K562 (cell line): ENCODE measurements at regions not wholly inside any gene's neighbourhood (a gene's known extent, or its start where the extent isn't known, plus 50 kb on each side); places are given as distances from the start of the nearest gene placed in this dataset.

Source experiments
- BCLAF1 ChIP-seq, 2 experiments: fragments of 450-650 bp in 1 of 2; IDR thresholded peaks; 2 replicates each; pipeline ENCODE4 v1.6.1; 2011 to 2017; ENCODE audit warnings: low read depth in 2 of 2, antibody characterized with exemption in 1 of 2, borderline replicate concordance in 1 of 2, low read length in 1 of 2, mild to moderate bottlenecking in 1 of 2, mixed read lengths in 1 of 2; ENCODE audit not compliant: control insufficient read depth in 1 of 2
- CBFA2T2 ChIP-seq: fragments of 450-650 bp; conservative IDR thresholded peaks from 2 replicates; pipeline ENCODE4 v1.6.1; 2017; ENCODE audit warnings: mild to moderate bottlenecking
- COPS2 ChIP-seq: fragments of 450-650 bp; conservative IDR thresholded peaks from 2 replicates; pipeline ENCODE4 v1.6.1; 2016; ENCODE audit warnings: mild to moderate bottlenecking, moderate library complexity
- CTCFL ChIP-seq: IDR thresholded peaks from 2 replicates; pipeline ENCODE4 v1.6.1; 2011; ENCODE audit warnings: borderline replicate concordance, low read depth, mild to moderate bottlenecking, moderate library complexity, low read length; ENCODE audit not compliant: insufficient read depth, poor library complexity, severe bottlenecking
- FUS ChIP-seq: fragments of 200-400 bp; formaldehyde crosslinking; optimal IDR thresholded peaks from 2 replicates; pipeline ENCODE3; 2017; ENCODE audit warnings: low read depth, low read length
- GATAD2A ChIP-seq: fragments of 450-650 bp; IDR thresholded peaks from 2 replicates; pipeline ENCODE4 v1.6.1; 2017
- HMG20A ChIP-seq: fragments of 450-650 bp; formaldehyde crosslinking; conservative IDR thresholded peaks from 2 replicates; pipeline ENCODE4 v1.4.0; 2020; ENCODE audit warnings: mild to moderate bottlenecking, mixed read lengths
- HSF4 ChIP-seq: fragments of 250-450 bp; sonication (Bioruptor Pico); IDR thresholded peaks from 2 replicates; pipeline ENCODE4 v2.1.2; 2022; ENCODE audit warnings: mild to moderate bottlenecking, moderate library complexity, borderline replicate concordance
- MAFK ChIP-seq: IDR thresholded peaks from 2 replicates; pipeline ENCODE4 v1.6.1; 2011; ENCODE audit warnings: low read length, improper control_type of control experiment
- MEF2D ChIP-seq: conservative IDR thresholded peaks from 2 replicates; pipeline ENCODE4 v1.6.1; 2016; ENCODE audit warnings: low read depth, missing genetic modification characterization, missing compliant biosample characterization
- MIER1 ChIP-seq: fragments of 450-650 bp; IDR thresholded peaks from 2 replicates; pipeline ENCODE4 v1.6.1; 2016; ENCODE audit warnings: antibody characterized with exemption, mild to moderate bottlenecking, low read depth
- NCOR1 ChIP-seq: fragments of 450-650 bp; IDR thresholded peaks from 2 replicates; pipeline ENCODE4 v1.6.1; 2016; ENCODE audit warnings: mild to moderate bottlenecking, moderate library complexity
- NONO ChIP-seq, 2 experiments: fragments of 200-400 bp in 1 of 2; fragments of 450-650 bp in 1 of 2; formaldehyde crosslinking in 1 of 2; IDR thresholded peaks; 2 replicates each; pipeline ENCODE4 v1.6.1; 2017; ENCODE audit warnings: low read depth in 2 of 2, mild to moderate bottlenecking in 2 of 2, moderate library complexity in 2 of 2, low read length in 1 of 2
- PCBP2 ChIP-seq: fragments of 200-400 bp; formaldehyde crosslinking; IDR thresholded peaks from 2 replicates; pipeline ENCODE4 v1.6.1; 2018; ENCODE audit warnings: low read length, low read depth, mild to moderate bottlenecking, moderate library complexity; ENCODE audit not compliant: poor library complexity, severe bottlenecking
- SREBF2 ChIP-seq: sonication (generic); formaldehyde crosslinking; IDR thresholded peaks from 2 replicates; pipeline ENCODE4 v1.4.0; 2020; ENCODE audit warnings: mild to moderate bottlenecking, missing genetic modification reagents
- TAF7 ChIP-seq: fragments of 450-650 bp; IDR thresholded peaks from 2 replicates; pipeline ENCODE4 v1.6.1; 2016; ENCODE audit warnings: missing genetic modification characterization, missing compliant biosample characterization
- TBP ChIP-seq: optimal IDR thresholded peaks from 2 replicates; pipeline ENCODE3; 2011; ENCODE audit warnings: low read depth, low read length, improper control_type of control experiment
- VEZF1 ChIP-seq: fragments of 200-800 bp; sonication (Bioruptor generic); IDR thresholded peaks from 2 replicates; pipeline ENCODE4 v1.6.1; 2017; ENCODE audit warnings: missing genetic modification characterization, missing compliant biosample characterization
- ZBTB34 ChIP-seq: fragments of 250-450 bp; sonication (Bioruptor Pico); IDR thresholded peaks from 2 replicates; pipeline ENCODE4 v1.8.0; 2021; ENCODE audit warnings: mild to moderate bottlenecking, moderate library complexity
- ZNF134 ChIP-seq: fragments of 250-450 bp; sonication (Bioruptor Pico); conservative IDR thresholded peaks from 2 replicates; pipeline ENCODE4 v1.4.0; 2020
- ZNF184 ChIP-seq: sonication (generic); formaldehyde crosslinking; IDR thresholded peaks from 2 replicates; pipeline ENCODE4 v1.5.0; 2020; ENCODE audit warnings: missing genetic modification reagents
- ZNF445 ChIP-seq: fragments of 250-450 bp; sonication (Bioruptor Pico); IDR thresholded peaks from 2 replicates; pipeline ENCODE4 v1.4.0; 2020; ENCODE audit warnings: low read depth, mild to moderate bottlenecking, moderate library complexity
- ZNF589 ChIP-seq: fragments of 200-800 bp; sonication (Bioruptor generic); IDR thresholded peaks from 2 replicates; pipeline ENCODE4 v1.6.1; 2016; ENCODE audit warnings: low read depth, missing genetic modification characterization, missing compliant biosample characterization

- TF ChIP-seq ZBTB34 (no peak), HMG20A (CRISPR knock-in tag) (no peak), NONO (IDR thresholded peaks at IDR 0.05; ENCODE audit: low read depth in 2 of 2, low read length in 1 of 2) (no peak), CTCFL (no peak), COPS2 (no peak), ZNF134 (CRISPR knock-in tag) (no peak), CBFA2T2 (peak; percentile 92), BCLAF1 (IDR thresholded peaks at IDR 0.05; ENCODE audit: borderline replicate concordance in 1 of 2, control insufficient read depth in 1 of 2, low read depth in 2 of 2, low read length in 1 of 2) (no peak), ZNF445 (CRISPR knock-in tag) (no peak), SREBF2 (no peak), FUS (no peak), ZNF589 (CRISPR knock-in tag) (no peak), NCOR1 (peak; percentile 91), MEF2D (tag) (no peak), HSF4 (CRISPR knock-in tag) (no peak), ZNF184 (CRISPR knock-in tag) (no peak), GATAD2A (no peak), VEZF1 (CRISPR knock-in tag) (no peak), TAF7 (no peak), PCBP2 (no peak), MIER1 (no peak), TBP (no peak), MAFK (no peak)
Measured at GRCh38 chr4:81806485-81806884, 334.8 kb upstream of the RASGEF1B start (continued).
